ENCODE measurements at regions not wholly inside any gene's neighbourhood (a gene's known extent, or its start where the extent isn't known, plus 50 kb on each side); places are given as distances from the start of the nearest gene placed in this dataset.

GRCh38 chrX:98627645-98628044, 1743.9 kb downstream of the RPA4 start:
- in situ Hi-C loops (cut with MboI; ENCODE audit: low pct_unique_long_range_greater_than_20kb, low sequenced_read_pairs, unreplicated experiment): no loop called here
- TF ChIP-seq CTCF (IDR thresholded peaks at IDR 0.05; ENCODE audit: extremely low read depth, insufficient read depth, missing control alignments): no peak
- no peak for DNase-seq (ENCODE audit: low spot score)

GRCh38 chrX:98637451-98637850, 1753.7 kb downstream of the RPA4 start:
- no peak for TF ChIP-seq CTCF (IDR thresholded peaks at IDR 0.05; ENCODE audit: extremely low read depth, insufficient read depth, missing control alignments)
- in situ Hi-C loops (cut with MboI; ENCODE audit: low pct_unique_long_range_greater_than_20kb, low sequenced_read_pairs, unreplicated experiment): no loop called here
- no peak for DNase-seq (ENCODE audit: low spot score)

- no peak for DNase-seq (ENCODE audit: low spot score)
- TF ChIP-seq CTCF (IDR thresholded peaks at IDR 0.05; ENCODE audit: extremely low read depth, insufficient read depth, missing control alignments): no peak
- in situ Hi-C loops (cut with MboI; ENCODE audit: low pct_unique_long_range_greater_than_20kb, low sequenced_read_pairs, unreplicated experiment): no loop called here
Observed at GRCh38 chrX:98646351-98646750, 1762.6 kb downstream of the RPA4 start.

DNA sequence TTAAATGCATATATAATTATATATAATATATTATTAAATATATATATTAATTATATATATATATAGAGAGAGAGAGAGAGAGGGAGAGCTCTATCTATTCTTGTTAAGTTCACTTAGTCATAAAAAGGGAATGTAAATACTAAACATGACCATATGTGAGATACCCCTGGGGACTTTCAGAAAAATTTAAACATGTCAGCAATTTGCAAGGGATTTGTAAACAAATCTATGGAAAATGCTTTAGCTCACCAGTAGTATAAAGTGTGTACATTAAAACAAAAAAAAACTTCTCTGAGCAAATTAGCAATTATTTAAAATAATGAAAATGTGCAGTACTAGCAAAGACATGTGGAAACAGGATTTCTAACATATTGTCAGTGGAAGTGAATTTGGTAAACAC, 1755.5 kb downstream of the PCDH19 start:
- TF ChIP-seq CTCF (IDR thresholded peaks at IDR 0.05; ENCODE audit: extremely low read depth, insufficient read depth, missing control alignments): no peak
- in situ Hi-C loops (cut with MboI; ENCODE audit: low pct_unique_long_range_greater_than_20kb, low sequenced_read_pairs, unreplicated experiment): no loop called here
- DNase-seq (ENCODE audit: low spot score): no peak
